ENCODE measurements at regions not wholly inside any gene's neighbourhood (a gene's known extent, or its start where the extent isn't known, plus 50 kb on each side); places are given as distances from the start of the nearest gene placed in this dataset.

- Histone ChIP-seq H3K4me2 (ENCODE audit: insufficient read depth, low read length) (no peak overlapping the region), H3K79me2 (ENCODE audit: control insufficient read depth, insufficient read depth, low read length) (no peaks in the 10 kb centered on the region), H3K36me3 (ENCODE audit: control insufficient read depth in 2 of 2, extremely low read depth in 1 of 2, insufficient read depth in 2 of 2, low read length in 2 of 2) (no peaks in the 10 kb centered on the region), H3K4me3 (replicated peaks in 1 of 3; ENCODE audit: insufficient read depth in 1 of 3, low read depth in 1 of 3, low read length in 3 of 3) (no peak overlapping the region), H3K9me1 (replicated peaks; ENCODE audit: control insufficient read depth, extremely low read depth, insufficient read depth, low read length) (no peaks in the 10 kb centered on the region), H2AFZ (ENCODE audit: low read depth, low read length) (no peak overlapping the region), H3K27ac (ENCODE audit: insufficient read depth, low read depth, low read length) (no peak overlapping the region), H3K9me3 (replicated peaks; ENCODE audit: control insufficient read depth, insufficient read depth, low read length) (no peaks in the 10 kb centered on the region), H4K20me1 (replicated peaks; ENCODE audit: control insufficient read depth, extremely low read depth, insufficient read depth, low read length) (no peaks in the 10 kb centered on the region), H3K4me1 (ENCODE audit: control insufficient read depth, extremely low read depth, insufficient read depth, low read length) (no peaks in the 10 kb centered on the region), H3K9ac (replicated peaks; ENCODE audit: extremely low read depth, insufficient read depth, low read length) (no peak overlapping the region), H3K27me3 (ENCODE audit: control insufficient read depth in 2 of 2, insufficient read depth in 2 of 2, low read length in 2 of 2) (no peaks in the 10 kb centered on the region)
- TF ChIP-seq MAX (IDR thresholded peaks at IDR 0.05; ENCODE audit: insufficient read depth, insufficient read length) (no peak), MYC (IDR thresholded peaks at IDR 0.05; ENCODE audit: low read depth, low read length) (no peak), GATA2 (IDR thresholded peaks at IDR 0.05; ENCODE audit: insufficient read depth, insufficient read length, low read depth, low read length) (no peak), POLR2A (IDR thresholded peaks at IDR 0.05; ENCODE audit: low read depth, low read length) (no peak), JUN (IDR thresholded peaks at IDR 0.05; ENCODE audit: borderline replicate concordance, insufficient read depth, insufficient read length, low read depth) (no peak), CTCF (IDR thresholded peaks at IDR 0.05; ENCODE audit: extremely low read depth in 1 of 2, insufficient read depth in 1 of 2, low read depth in 1 of 2, low read length in 2 of 2) (no peak), FOS (IDR thresholded peaks at IDR 0.05; ENCODE audit: borderline replicate concordance, insufficient read depth, low read length) (no peak), POLR2AphosphoS5 (IDR thresholded peaks at IDR 0.05; ENCODE audit: insufficient read depth, low read depth, low read length) (no peak), EZH2 (IDR thresholded peaks at IDR 0.05; ENCODE audit: borderline replicate concordance, low read depth, low read length, severe bottlenecking) (no peak)
- intact Hi-C loops (cut with micrococcal nuclease), result no loop called here
- DNase-seq (ENCODE audit: low read depth, low spot score), result no peak
- FAIRE-seq, result no peak
- ChIA-PET CTCF (no interaction called here), POLR2A (no interaction called here)
- BruUV-seq (replicated peaks), result no TSS peak
- dilution Hi-C loops (cut with MboI; ENCODE audit: extremely low pct_ligation_motif_present, low sequenced_read_pairs), result no loop called here
These were observed 128.0 kb downstream of the ARL4A start for GRCh38 chr7:12815426-12815825.

Data from endothelial cell of umbilical vein (primary cell).